HG03139 (cell line): ENCODE measurements at regions not wholly inside any gene's neighbourhood (a gene's known extent, or its start where the extent isn't known, plus 50 kb on each side); places are given as distances from the start of the nearest gene placed in this dataset.
"Not testable (repeated sequence)": the region's sequence is repeated elsewhere in the genome, so short reads cannot be mapped to it uniquely, and the experiment has no call there.

Source experiments
- ATAC-seq: cut with Tn5 transposase; IDR thresholded peaks from one replicate; pipeline ENCODE4 v1.9.1; 2021; ENCODE audit not compliant: unreplicated experiment

- ATAC-seq: no peak
Measured at GRCh38 chr14:50018201-50018932, 98.0 kb downstream of the VCPKMT start.

- no peak for ATAC-seq
Measured at GRCh38 chr14:50018933-50019210, 97.5 kb downstream of the VCPKMT start.

GRCh38 chr14:50020184-50020583 is 96.2 kb downstream of the VCPKMT start:
- no peak for ATAC-seq

- no peak for ATAC-seq
Measured at GRCh38 chr14:50020799-50021198, 95.6 kb downstream of the VCPKMT start.

- no peak for ATAC-seq
Measured at GRCh38 chr14:50021261-50022031, 94.9 kb downstream of the VCPKMT start.

- no peak for ATAC-seq
Measured at GRCh38 chr14:50022661-50023060, 93.7 kb downstream of the VCPKMT start.

- no peak for ATAC-seq
Measured at GRCh38 chr14:50023671-50024490, 92.5 kb downstream of the VCPKMT start.

- ATAC-seq: no peak
Measured at GRCh38 chr14:50025073-50025472, 91.3 kb downstream of the VCPKMT start.

- ATAC-seq: no peak
Measured at GRCh38 chr14:50025776-50026175, 90.6 kb downstream of the VCPKMT start.

GRCh38 chr14:50026396-50026795 is 90.0 kb downstream of the VCPKMT start:
- no peak for ATAC-seq

GRCh38 chr14:50027816-50028215 is 88.6 kb downstream of the VCPKMT start:
- no peak for ATAC-seq

- no peak for ATAC-seq
Measured at GRCh38 chr14:50028458-50028857, 87.9 kb downstream of the VCPKMT start.

GRCh38 chr14:50030036-50030435 is 86.3 kb downstream of the VCPKMT start:
- ATAC-seq: no peak

GRCh38 chr14:50030911-50031310 is 85.5 kb downstream of the VCPKMT start:
- not testable (repeated sequence) for ATAC-seq

- ATAC-seq: no peak
Measured at GRCh38 chr14:50031602-50032313, 84.6 kb downstream of the VCPKMT start.

- not testable (repeated sequence) for ATAC-seq
Measured at GRCh38 chr14:50032462-50033167, 83.8 kb downstream of the VCPKMT start.

- no peak for ATAC-seq
Measured at GRCh38 chr14:50035214-50035613, 81.2 kb downstream of the VCPKMT start.

- no peak for ATAC-seq
Measured at GRCh38 chr14:50036211-50036610, 80.2 kb downstream of the VCPKMT start.

GRCh38 chr14:50036637-50037036 is 79.7 kb downstream of the VCPKMT start:
- no peak for ATAC-seq

- no peak for ATAC-seq
Measured at GRCh38 chr14:50037240-50037639, 79.1 kb downstream of the VCPKMT start.

GRCh38 chr14:50037852-50038251 is 78.5 kb downstream of the VCPKMT start:
- no peak for ATAC-seq
